Prostate gland (tissue), 2 donors: ENCODE measurements at regions not wholly inside any gene's neighbourhood (a gene's known extent, or its start where the extent isn't known, plus 50 kb on each side); places are given as distances from the start of the nearest gene placed in this dataset.

Experiments used
- POLR2AphosphoS5 ChIP-seq: sonication (generic); formaldehyde crosslinking; IDR thresholded peaks from one replicate; pipeline ENCODE4 v1.6.1; 2017; ENCODE audit warnings: antibody characterized with exemption
- TF ChIP-seq, protein P1 (sequence below), 4 experiments: fragments of 200-600 bp in 2 of 4; fragments of 450-650 bp in 2 of 4; sonication (generic) in 2 of 4; IDR thresholded peaks; 1 replicate in 3 of 4; 2 replicates in 1 of 4; pipeline ENCODE4 v1.5.1; 2016 to 2019; ENCODE audit warnings: antibody characterized with exemption in 4 of 4, mild to moderate bottlenecking in 2 of 4, moderate library complexity in 2 of 4

DNA sequence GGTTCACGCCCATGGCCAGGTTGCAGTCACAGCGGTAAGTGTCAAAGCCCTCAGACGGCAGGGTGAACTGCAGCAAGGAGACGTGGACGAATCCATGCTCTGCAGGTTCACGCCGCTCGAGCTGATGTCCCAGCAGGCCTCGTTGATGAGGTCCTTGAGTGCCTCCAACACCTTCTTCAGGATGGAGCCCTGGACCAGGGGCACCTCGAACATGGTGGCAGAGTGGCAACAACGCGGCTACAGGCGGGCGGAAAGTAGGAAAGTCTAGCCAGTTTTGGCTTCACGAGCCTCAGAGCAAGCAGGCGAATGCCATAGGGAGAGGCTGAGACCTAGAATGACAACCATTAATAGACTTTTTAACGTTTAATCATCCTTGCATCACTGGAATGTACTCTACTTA, 485.9 kb downstream of the ZNF674 start:
- TF ChIP-seq, protein P1, sequence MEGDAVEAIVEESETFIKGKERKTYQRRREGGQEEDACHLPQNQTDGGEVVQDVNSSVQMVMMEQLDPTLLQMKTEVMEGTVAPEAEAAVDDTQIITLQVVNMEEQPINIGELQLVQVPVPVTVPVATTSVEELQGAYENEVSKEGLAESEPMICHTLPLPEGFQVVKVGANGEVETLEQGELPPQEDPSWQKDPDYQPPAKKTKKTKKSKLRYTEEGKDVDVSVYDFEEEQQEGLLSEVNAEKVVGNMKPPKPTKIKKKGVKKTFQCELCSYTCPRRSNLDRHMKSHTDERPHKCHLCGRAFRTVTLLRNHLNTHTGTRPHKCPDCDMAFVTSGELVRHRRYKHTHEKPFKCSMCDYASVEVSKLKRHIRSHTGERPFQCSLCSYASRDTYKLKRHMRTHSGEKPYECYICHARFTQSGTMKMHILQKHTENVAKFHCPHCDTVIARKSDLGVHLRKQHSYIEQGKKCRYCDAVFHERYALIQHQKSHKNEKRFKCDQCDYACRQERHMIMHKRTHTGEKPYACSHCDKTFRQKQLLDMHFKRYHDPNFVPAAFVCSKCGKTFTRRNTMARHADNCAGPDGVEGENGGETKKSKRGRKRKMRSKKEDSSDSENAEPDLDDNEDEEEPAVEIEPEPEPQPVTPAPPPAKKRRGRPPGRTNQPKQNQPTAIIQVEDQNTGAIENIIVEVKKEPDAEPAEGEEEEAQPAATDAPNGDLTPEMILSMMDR (IDR thresholded peaks at IDR 0.05): no peak
- no peak for TF ChIP-seq POLR2AphosphoS5
